HG03520 (cell line): ENCODE measurements at regions not wholly inside any gene's neighbourhood (a gene's known extent, or its start where the extent isn't known, plus 50 kb on each side); places are given as distances from the start of the nearest gene placed in this dataset.

Experiments used
- ATAC-seq: cut with Tn5 transposase; IDR thresholded peaks from one replicate; pipeline ENCODE4 v1.9.1; 2021; ENCODE audit warnings: mild to moderate bottlenecking, moderate library complexity; ENCODE audit not compliant: unreplicated experiment

- ATAC-seq: no peak
Observed at GRCh38 chr3:116842254-116842957, 132.8 kb downstream of the TUSC7 start.

DNA sequence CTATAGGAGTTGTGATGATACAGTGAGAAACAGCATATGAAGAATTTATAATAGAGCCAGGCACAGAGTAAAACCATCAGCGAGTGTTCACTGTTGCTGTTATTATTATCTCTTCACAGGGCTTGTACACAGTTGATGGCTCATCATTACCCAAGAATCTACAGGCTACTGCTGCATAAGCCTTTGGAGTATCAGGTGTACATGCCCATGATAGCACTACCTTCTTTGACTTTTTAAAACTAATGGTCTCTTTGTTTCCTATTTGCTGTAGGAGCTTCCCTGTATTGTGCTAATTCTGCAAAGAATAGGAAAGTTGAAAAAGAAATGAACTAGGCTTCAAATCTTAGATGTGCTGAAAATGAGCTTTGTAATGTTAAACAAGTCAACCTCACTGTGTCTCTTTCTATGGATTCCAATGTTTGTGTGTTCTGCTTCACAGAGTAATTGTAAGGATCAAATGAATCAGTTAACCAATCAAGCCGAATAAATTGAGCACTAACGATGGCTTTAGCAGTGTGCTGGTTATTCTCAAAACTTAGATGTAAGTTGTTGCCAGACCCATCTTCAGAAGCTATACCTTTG, 138.8 kb downstream of the TUSC7 start:
- no peak for ATAC-seq

GRCh38 chr3:116849261-116849688, 139.7 kb downstream of the TUSC7 start:
- no peak for ATAC-seq

- no peak for ATAC-seq
Observed at GRCh38 chr3:116852803-116853202, 143.2 kb downstream of the TUSC7 start.

DNA sequence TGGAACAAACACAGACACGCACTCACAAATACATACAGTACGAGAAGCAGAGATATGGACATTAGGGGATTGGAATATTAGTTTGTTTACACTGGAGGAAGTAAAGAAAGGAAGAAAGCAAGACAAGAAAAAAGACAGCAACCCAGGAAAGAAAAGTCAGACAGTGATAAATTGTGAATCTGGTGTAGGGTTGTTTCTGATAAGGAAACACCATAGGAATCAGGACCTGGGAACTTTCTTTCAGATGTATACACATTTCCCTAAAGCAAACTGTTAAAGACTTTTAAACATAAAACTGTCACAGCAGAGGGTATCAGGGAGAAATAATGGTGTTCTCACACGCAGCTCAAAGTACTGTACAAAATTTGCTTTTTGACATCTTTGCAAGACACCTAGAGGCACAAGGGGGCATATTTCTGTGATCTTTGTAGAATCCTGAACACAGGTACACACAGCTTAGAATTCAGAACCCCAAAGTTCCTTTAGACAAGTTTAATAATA, 153.7 kb downstream of the TUSC7 start:
- ATAC-seq: no peak

GRCh38 chr3:116863822-116864589, 154.4 kb downstream of the TUSC7 start:
- no peak for ATAC-seq

DNA sequence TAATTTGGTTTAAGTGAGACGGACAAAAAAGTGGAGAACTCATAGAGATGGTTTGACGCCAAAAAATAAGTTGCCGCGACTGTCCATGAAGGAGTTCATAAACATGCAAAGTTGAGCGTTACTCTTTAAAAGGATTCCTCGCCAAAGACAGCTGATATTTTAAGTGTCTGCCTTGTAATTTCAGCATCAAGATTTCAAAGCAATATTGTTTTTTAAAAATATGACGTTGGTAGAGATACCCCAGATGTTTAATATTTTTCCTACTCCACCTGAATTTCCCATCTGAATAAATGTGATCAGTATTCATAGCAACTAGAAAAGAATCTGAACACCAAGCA, 155.0 kb downstream of the TUSC7 start:
- ATAC-seq: no peak

GRCh38 chr3:116870379-116870778, 160.8 kb downstream of the TUSC7 start:
- ATAC-seq: no peak

GRCh38 chr3:116871905-116872304, 162.3 kb downstream of the TUSC7 start:
- ATAC-seq: no peak

GRCh38 chr3:116872688-116873087, 163.1 kb downstream of the TUSC7 start:
- no peak for ATAC-seq

DNA sequence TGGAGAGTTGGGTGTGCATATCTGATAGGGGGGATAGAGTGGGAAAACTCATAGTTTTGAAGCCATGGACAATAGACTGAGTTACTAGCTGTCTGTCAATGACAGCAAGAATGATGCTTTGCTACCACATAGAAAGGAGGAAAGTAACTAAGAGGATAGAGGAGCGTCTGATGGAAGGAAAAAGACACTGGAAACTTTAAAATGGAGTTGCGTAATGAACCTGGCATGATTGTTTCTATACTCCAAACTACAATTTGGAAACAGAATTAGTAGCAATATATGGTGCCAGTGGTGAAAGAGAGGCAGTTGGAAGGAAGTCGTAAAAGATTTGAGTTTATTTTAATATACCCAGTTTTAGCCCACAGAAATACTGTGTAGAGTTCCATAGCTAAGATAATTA, 163.6 kb downstream of the TUSC7 start:
- ATAC-seq: no peak

- ATAC-seq: peak; percentile 90
Observed at GRCh38 chr3:116877968-116878367, 168.4 kb downstream of the TUSC7 start.

DNA sequence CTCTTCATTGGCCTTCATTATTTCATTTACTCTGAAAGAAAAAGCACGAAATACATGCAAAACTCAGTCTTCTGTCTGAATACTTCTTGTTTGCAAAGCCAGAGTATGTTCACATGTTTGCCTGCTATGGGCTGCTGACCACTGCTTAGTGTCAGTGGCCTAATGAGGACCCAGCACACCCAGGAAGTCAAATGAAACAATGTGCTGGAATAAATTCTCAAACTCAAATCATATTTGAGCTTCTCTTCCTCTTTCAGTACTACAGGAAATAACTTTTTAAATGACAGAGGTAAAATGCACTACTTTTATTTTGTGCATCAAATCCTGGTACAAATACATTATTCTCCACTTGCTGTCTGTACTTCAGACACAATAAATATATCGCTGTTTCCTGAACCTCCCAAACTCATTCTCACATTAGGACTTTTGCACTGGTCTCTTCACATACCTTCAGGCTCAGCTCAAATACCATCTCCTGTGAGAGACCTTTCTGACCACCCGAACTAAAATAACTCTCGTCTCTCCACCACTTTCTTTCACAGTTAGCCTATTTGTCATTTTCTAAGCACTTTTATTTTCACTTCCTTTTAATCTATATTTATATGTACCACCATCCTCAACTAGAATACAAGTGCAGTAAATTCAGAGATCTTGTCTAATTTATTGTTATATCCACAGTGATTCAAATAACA, 176.8 kb downstream of the TUSC7 start:
- ATAC-seq: peak; percentile 84

DNA sequence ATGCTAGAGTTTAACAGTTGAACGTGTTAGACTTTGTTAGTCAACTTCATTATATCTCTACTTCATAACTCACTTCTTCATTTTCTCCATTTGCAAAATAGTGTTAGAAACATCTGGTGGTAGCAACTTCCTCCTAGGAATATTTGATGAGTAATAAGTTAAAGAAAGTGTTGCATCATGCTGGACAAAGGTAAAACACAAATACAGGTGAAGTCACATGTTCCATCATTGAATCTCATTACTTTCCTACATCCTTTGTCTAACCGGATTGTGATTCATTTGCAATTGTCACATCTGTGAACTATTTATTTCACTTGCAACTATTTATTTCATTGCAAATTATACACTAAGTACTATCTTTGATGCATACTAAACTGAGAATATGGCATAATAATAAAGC, 186.5 kb downstream of the TUSC7 start:
- no peak for ATAC-seq

DNA sequence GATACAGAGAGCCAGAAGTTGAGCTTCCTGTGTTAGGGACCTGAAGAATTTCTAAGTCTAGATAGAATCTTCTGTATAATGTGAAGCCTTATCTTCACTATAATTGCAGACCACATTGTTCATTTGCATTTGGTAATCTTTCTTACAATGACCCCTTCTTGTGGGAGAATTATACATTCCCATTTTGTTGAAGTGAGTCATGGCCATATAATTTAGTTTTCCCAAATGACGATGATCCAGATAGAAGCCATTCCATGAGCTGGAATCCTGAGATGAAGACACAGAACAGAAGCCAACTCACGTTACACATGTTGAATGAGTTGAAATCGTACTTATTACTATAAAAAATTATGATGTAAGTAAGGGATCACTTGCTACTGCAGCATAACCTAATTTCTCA, 187.8 kb downstream of the TUSC7 start:
- ATAC-seq: no peak

DNA sequence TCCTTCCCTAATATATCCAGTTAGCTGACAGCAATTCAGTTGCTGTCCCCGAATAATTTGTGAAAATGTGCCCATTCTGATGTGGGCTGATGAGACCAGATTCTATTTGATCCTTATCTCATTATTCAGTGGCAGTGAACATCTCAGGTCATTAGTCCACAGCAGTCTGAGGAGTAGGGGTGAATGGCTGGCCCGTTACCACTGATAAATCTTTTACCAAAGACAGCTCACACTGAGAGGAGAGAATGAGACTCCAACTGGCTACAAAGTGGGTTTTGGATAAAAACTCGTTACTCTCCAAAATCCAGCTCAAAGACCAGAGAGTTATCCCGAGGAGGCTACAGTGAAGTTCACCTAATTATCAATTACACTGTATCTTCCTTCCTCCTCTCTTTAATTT, 189.7 kb downstream of the TUSC7 start:
- ATAC-seq: no peak

GRCh38 chr3:116905334-116905733, 195.8 kb downstream of the TUSC7 start:
- ATAC-seq: no peak

GRCh38 chr3:116905794-116906193, 196.2 kb downstream of the TUSC7 start:
- ATAC-seq: no peak

GRCh38 chr3:116912116-116912515, 202.5 kb downstream of the TUSC7 start:
- ATAC-seq: no peak

DNA sequence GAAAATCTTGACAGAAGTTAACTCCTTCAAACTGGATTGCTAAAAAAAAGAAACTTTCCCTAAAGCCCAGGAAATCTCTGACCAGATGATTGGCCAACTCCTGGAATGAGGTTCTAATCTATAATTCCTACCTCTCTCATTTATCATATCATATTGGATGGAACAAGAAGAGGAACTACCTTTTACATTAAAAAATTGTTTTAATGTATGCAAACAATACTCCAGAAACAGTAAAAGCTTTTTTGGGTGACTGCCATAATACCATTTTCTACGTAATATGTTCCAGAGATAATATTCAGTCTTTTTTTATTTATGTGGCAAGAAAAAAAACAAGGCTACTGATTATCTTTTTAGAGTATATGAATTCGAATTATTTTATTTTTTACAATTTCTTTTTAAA, 204.4 kb downstream of the TUSC7 start:
- no peak for ATAC-seq

DNA sequence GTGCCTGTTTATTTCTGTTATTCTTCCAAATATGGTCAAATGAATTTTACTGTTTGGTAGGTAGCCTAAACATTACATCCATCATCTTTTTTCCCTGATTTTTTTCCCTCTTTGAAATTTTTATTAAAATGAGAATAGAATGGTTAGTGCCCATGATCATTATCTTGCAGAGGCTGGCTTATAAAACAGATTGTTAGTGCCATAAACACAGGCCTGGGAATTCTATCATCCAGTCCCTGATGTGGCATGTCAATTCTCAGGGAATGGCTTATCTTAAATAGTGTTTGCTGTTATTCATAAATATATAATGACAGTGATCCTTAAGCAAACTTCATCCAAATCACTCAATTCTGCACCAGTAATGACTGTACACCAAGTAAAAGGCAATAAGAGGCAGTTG, 207.3 kb downstream of the TUSC7 start:
- ATAC-seq: no peak
